ENCODE measurements at regions not wholly inside any gene's neighbourhood (a gene's known extent, or its start where the extent isn't known, plus 50 kb on each side); places are given as distances from the start of the nearest gene placed in this dataset.

GRCh38 chr11:31912808-31913207 lies 101.7 kb upstream of the PAX6 start:
- H3K4me3 Mint-ChIP-seq (ENCODE audit: low read depth) = no peak overlapping the region
- no peaks in the 10 kb centered on the region for H3K27me3 Mint-ChIP-seq (ENCODE audit: low read depth)
- intact Hi-C loops (cut with micrococcal nuclease) = no loop called here
- DNase-seq (ENCODE audit: low spot score) = no peak
- H3K36me3 Mint-ChIP-seq (ENCODE audit: low read depth) = no peaks in the 10 kb centered on the region
- no peak overlapping the region for H3K27ac Mint-ChIP-seq
- H3K9me3 Mint-ChIP-seq = no peaks in the 10 kb centered on the region
- H3K4me1 Mint-ChIP-seq (ENCODE audit: low read depth) = no peaks in the 10 kb centered on the region

GRCh38 chr11:31910950-31911576 lies 99.9 kb upstream of the PAX6 start:
- no peak overlapping the region for H3K27ac Mint-ChIP-seq

GRCh38 chr11:31903225-31904074 lies 92.3 kb upstream of the PAX6 start:
- Mint-ChIP-seq H3K27ac (no peak overlapping the region), H3K27me3 (ENCODE audit: low read depth) (no peaks in the 10 kb centered on the region), H3K9me3 (no peaks in the 10 kb centered on the region), H3K4me1 (ENCODE audit: low read depth) (no peaks in the 10 kb centered on the region), H3K36me3 (ENCODE audit: low read depth) (no peaks in the 10 kb centered on the region), H3K4me3 (ENCODE audit: low read depth) (no peak overlapping the region)
- intact Hi-C loops (cut with micrococcal nuclease) = no loop called here
- no peak for DNase-seq (ENCODE audit: low spot score)

More at GRCh38 chr11:31910950-31911576, 99.9 kb upstream of the PAX6 start:
- intact Hi-C loops (cut with micrococcal nuclease) = no loop called here
- no peak overlapping the region for H3K4me3 Mint-ChIP-seq (ENCODE audit: low read depth)
- no peaks in the 10 kb centered on the region for H3K9me3 Mint-ChIP-seq
- H3K4me1 Mint-ChIP-seq (ENCODE audit: low read depth) = no peaks in the 10 kb centered on the region
- DNase-seq (ENCODE audit: low spot score) = no peak
- H3K27me3 Mint-ChIP-seq (ENCODE audit: low read depth) = no peaks in the 10 kb centered on the region
- no peaks in the 10 kb centered on the region for H3K36me3 Mint-ChIP-seq (ENCODE audit: low read depth)

GRCh38 chr11:31902706-31903105 lies 91.6 kb upstream of the PAX6 start:
- Mint-ChIP-seq H3K36me3 (ENCODE audit: low read depth) (no peaks in the 10 kb centered on the region), H3K4me1 (ENCODE audit: low read depth) (no peaks in the 10 kb centered on the region), H3K9me3 (no peaks in the 10 kb centered on the region), H3K4me3 (ENCODE audit: low read depth) (no peak overlapping the region), H3K27me3 (ENCODE audit: low read depth) (no peaks in the 10 kb centered on the region), H3K27ac (no peak overlapping the region)
- DNase-seq (ENCODE audit: low spot score) = no peak
- intact Hi-C loops (cut with micrococcal nuclease) = no loop called here

- H3K27me3 Mint-ChIP-seq (ENCODE audit: low read depth) = no peaks in the 10 kb centered on the region
- H3K4me1 Mint-ChIP-seq (ENCODE audit: low read depth) = no peaks in the 10 kb centered on the region
- no peaks in the 10 kb centered on the region for H3K36me3 Mint-ChIP-seq (ENCODE audit: low read depth)
- intact Hi-C loops (cut with micrococcal nuclease) = no loop called here
- H3K4me3 Mint-ChIP-seq (ENCODE audit: low read depth) = no peak overlapping the region
- H3K9me3 Mint-ChIP-seq = no peaks in the 10 kb centered on the region
- no peak overlapping the region for H3K27ac Mint-ChIP-seq
- DNase-seq (ENCODE audit: low spot score) = no peak
These were observed 84.8 kb upstream of the PAX6 start for GRCh38 chr11:31895926-31896325.

- Mint-ChIP-seq H3K4me3 (ENCODE audit: low read depth) (no peak overlapping the region), H3K27me3 (ENCODE audit: low read depth) (no peaks in the 10 kb centered on the region), H3K36me3 (ENCODE audit: low read depth) (no peaks in the 10 kb centered on the region), H3K9me3 (no peaks in the 10 kb centered on the region), H3K27ac (no peak overlapping the region), H3K4me1 (ENCODE audit: low read depth) (no peaks in the 10 kb centered on the region)
- no peak for DNase-seq (ENCODE audit: low spot score)
- intact Hi-C loops (cut with micrococcal nuclease) = no loop called here
These were observed 76.1 kb upstream of the PAX6 start for GRCh38 chr11:31887180-31887579.

GRCh38 chr11:31884080-31884479 lies 73.0 kb upstream of the PAX6 start:
- H3K9me3 Mint-ChIP-seq = no peaks in the 10 kb centered on the region
- no peaks in the 10 kb centered on the region for H3K27me3 Mint-ChIP-seq (ENCODE audit: low read depth)
- H3K27ac Mint-ChIP-seq = no peak overlapping the region
- no peak for DNase-seq (ENCODE audit: low spot score)
- H3K4me3 Mint-ChIP-seq (ENCODE audit: low read depth) = no peak overlapping the region
- H3K4me1 Mint-ChIP-seq (ENCODE audit: low read depth) = no peaks in the 10 kb centered on the region
- no peaks in the 10 kb centered on the region for H3K36me3 Mint-ChIP-seq (ENCODE audit: low read depth)
- intact Hi-C loops (cut with micrococcal nuclease) = no loop called here

- H3K27ac Mint-ChIP-seq = no peak overlapping the region
- no peaks in the 10 kb centered on the region for H3K4me1 Mint-ChIP-seq (ENCODE audit: low read depth)
- H3K27me3 Mint-ChIP-seq (ENCODE audit: low read depth) = no peaks in the 10 kb centered on the region
- H3K9me3 Mint-ChIP-seq = no peaks in the 10 kb centered on the region
- no peak overlapping the region for H3K4me3 Mint-ChIP-seq (ENCODE audit: low read depth)
- intact Hi-C loops (cut with micrococcal nuclease) = no loop called here
- DNase-seq (ENCODE audit: low spot score) = no peak
- no peaks in the 10 kb centered on the region for H3K36me3 Mint-ChIP-seq (ENCODE audit: low read depth)
These were observed 72.3 kb upstream of the PAX6 start for GRCh38 chr11:31883435-31883834.

- no peak for DNase-seq (ENCODE audit: low spot score)
- Mint-ChIP-seq H3K9me3 (no peaks in the 10 kb centered on the region), H3K27me3 (ENCODE audit: low read depth) (no peaks in the 10 kb centered on the region), H3K27ac (no peak overlapping the region), H3K4me3 (ENCODE audit: low read depth) (no peak overlapping the region), H3K4me1 (ENCODE audit: low read depth) (no peaks in the 10 kb centered on the region), H3K36me3 (ENCODE audit: low read depth) (no peaks in the 10 kb centered on the region)
- intact Hi-C loops (cut with micrococcal nuclease) = no loop called here
These were observed 71.8 kb upstream of the PAX6 start for GRCh38 chr11:31882951-31883392.

- no peak overlapping the region for H3K4me3 Mint-ChIP-seq (ENCODE audit: low read depth)
- no peaks in the 10 kb centered on the region for H3K4me1 Mint-ChIP-seq (ENCODE audit: low read depth)
- no peak for DNase-seq (ENCODE audit: low spot score)
- H3K27ac Mint-ChIP-seq = no peak overlapping the region
- intact Hi-C loops (cut with micrococcal nuclease) = no loop called here
- no peaks in the 10 kb centered on the region for H3K9me3 Mint-ChIP-seq
- H3K27me3 Mint-ChIP-seq (ENCODE audit: low read depth) = peaks cover 3% of the 10 kb centered on the region
- H3K36me3 Mint-ChIP-seq (ENCODE audit: low read depth) = no peaks in the 10 kb centered on the region
These were observed 70.7 kb upstream of the PAX6 start for GRCh38 chr11:31881825-31882224.

GRCh38 chr11:31879681-31880080 lies 68.6 kb upstream of the PAX6 start:
- H3K4me1 Mint-ChIP-seq (ENCODE audit: low read depth) = no peaks in the 10 kb centered on the region
- no peaks in the 10 kb centered on the region for H3K9me3 Mint-ChIP-seq
- H3K27me3 Mint-ChIP-seq (ENCODE audit: low read depth) = peaks cover 9% of the 10 kb centered on the region
- no peak overlapping the region for H3K27ac Mint-ChIP-seq
- H3K4me3 Mint-ChIP-seq (ENCODE audit: low read depth) = no peak overlapping the region
- no peak for DNase-seq (ENCODE audit: low spot score)
- H3K36me3 Mint-ChIP-seq (ENCODE audit: low read depth) = no peaks in the 10 kb centered on the region
- intact Hi-C loops (cut with micrococcal nuclease) = no loop called here

- Mint-ChIP-seq H3K27me3 (ENCODE audit: low read depth) (peaks cover 9% of the 10 kb centered on the region), H3K4me1 (ENCODE audit: low read depth) (no peaks in the 10 kb centered on the region), H3K4me3 (ENCODE audit: low read depth) (no peak overlapping the region), H3K9me3 (no peaks in the 10 kb centered on the region), H3K27ac (no peak overlapping the region), H3K36me3 (ENCODE audit: low read depth) (no peaks in the 10 kb centered on the region)
- intact Hi-C loops (cut with micrococcal nuclease) = no loop called here
- DNase-seq (ENCODE audit: low spot score) = no peak
These were observed 66.7 kb upstream of the PAX6 start for GRCh38 chr11:31877863-31878262.

GRCh38 chr11:31877083-31877482 lies 66.0 kb upstream of the PAX6 start:
- no peaks in the 10 kb centered on the region for H3K9me3 Mint-ChIP-seq
- H3K27me3 Mint-ChIP-seq (ENCODE audit: low read depth) = peaks cover 9% of the 10 kb centered on the region
- DNase-seq (ENCODE audit: low spot score) = no peak
- no peak overlapping the region for H3K4me3 Mint-ChIP-seq (ENCODE audit: low read depth)
- intact Hi-C loops (cut with micrococcal nuclease) = no loop called here
- H3K4me1 Mint-ChIP-seq (ENCODE audit: low read depth) = no peaks in the 10 kb centered on the region
- no peak overlapping the region for H3K27ac Mint-ChIP-seq
- H3K36me3 Mint-ChIP-seq (ENCODE audit: low read depth) = no peaks in the 10 kb centered on the region
